Cerebellar nuclear complex (tissue), 1 donor: ENCODE measurements at regions not wholly inside any gene's neighbourhood (a gene's known extent, or its start where the extent isn't known, plus 50 kb on each side); places are given as distances from the start of the nearest gene placed in this dataset.

Experiments used
- DNase-seq, 2 experiments: peaks; one replicate each; lab custom pipeline; 2025; lab: John Stamatoyannopoulos, UW

- no peak for DNase-seq
Observed at GRCh38 chr22:22076361-22076760, 93.8 kb upstream of the TOP3B start.

- DNase-seq: no peak
Observed at GRCh38 chr22:22075382-22076163, 93.0 kb upstream of the TOP3B start.

GRCh38 chr22:22074634-22075381 lies 92.2 kb upstream of the TOP3B start:
- DNase-seq: no peak

- no peak for DNase-seq
Observed at GRCh38 chr22:22073769-22074561, 91.4 kb upstream of the TOP3B start.

- no peak for DNase-seq
Observed at GRCh38 chr22:22072169-22072836, 89.7 kb upstream of the TOP3B start.

- DNase-seq: no peak
Observed at GRCh38 chr22:22071455-22071854, 88.9 kb upstream of the TOP3B start.

GRCh38 chr22:22070371-22070824 lies 87.8 kb upstream of the TOP3B start:
- no peak for DNase-seq

- DNase-seq: no peak
Observed at GRCh38 chr22:22069450-22070370, 87.1 kb upstream of the TOP3B start.

- no peak for DNase-seq
Observed at GRCh38 chr22:22068657-22069056, 86.1 kb upstream of the TOP3B start.

- no peak for DNase-seq
Observed at GRCh38 chr22:22068025-22068424, 85.4 kb upstream of the TOP3B start.

- no peak for DNase-seq
Observed at GRCh38 chr22:22067192-22067591, 84.6 kb upstream of the TOP3B start.

GRCh38 chr22:22064580-22064979 lies 82.0 kb upstream of the TOP3B start:
- DNase-seq: no peak

GRCh38 chr22:22062306-22062793 lies 79.8 kb upstream of the TOP3B start:
- no peak for DNase-seq

- peak in 1 of 2 experiments; percentile 40 for DNase-seq
Observed at GRCh38 chr22:22061085-22062077, 78.8 kb upstream of the TOP3B start.

GRCh38 chr22:22060200-22061084 lies 77.9 kb upstream of the TOP3B start:
- DNase-seq: no peak

GRCh38 chr22:22059291-22060002 lies 76.9 kb upstream of the TOP3B start:
- DNase-seq: no peak

- no peak for DNase-seq
Observed at GRCh38 chr22:22058633-22059290, 76.2 kb upstream of the TOP3B start.
